ENCODE measurements at regions not wholly inside any gene's neighbourhood (a gene's known extent, or its start where the extent isn't known, plus 50 kb on each side); places are given as distances from the start of the nearest gene placed in this dataset.

DNA sequence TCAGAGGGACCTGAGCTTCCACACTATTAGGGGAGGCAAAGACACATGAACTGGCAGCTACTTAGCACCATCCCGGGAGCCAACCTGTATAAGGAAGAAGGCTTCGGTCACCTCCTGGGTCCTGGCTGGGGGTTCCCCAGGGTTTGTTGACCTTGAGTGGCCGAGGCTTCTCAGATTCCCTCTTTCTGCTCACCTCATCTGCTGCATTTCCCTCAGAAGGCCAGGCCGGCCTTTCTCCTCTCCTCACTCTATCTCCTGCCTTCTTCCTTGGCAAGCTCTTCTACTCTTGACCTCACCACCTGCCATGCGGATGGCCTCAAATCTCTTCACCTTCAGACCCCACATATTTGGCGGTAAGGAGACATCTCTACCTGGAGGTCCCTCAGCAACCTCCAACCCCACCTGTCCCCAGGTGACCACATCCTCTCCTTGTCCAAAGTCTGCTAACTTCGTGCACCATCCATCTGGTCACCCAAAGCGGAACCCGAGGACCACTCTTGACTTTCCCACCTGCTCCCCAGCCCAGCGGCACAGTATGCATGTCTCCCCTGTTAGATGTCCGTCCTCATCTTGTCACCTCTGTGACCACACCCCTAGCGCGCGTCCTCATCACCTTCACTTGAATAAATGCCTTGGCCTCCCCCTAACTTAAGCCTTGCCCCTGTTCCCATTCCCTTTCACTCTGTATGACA, 133.8 kb upstream of the UNC5B start:
- WGBS = 95% methylated on average over 14 of the region's 14 CpGs
- Histone ChIP-seq H3K9me3 (no peaks in the 10 kb centered on the region), H3K27me3 (replicated peaks; ENCODE audit: insufficient read depth) (no peaks in the 10 kb centered on the region), H3K4me1 (replicated peaks) (no peaks in the 10 kb centered on the region), H3K27ac (no peak overlapping the region), H3K4me3 (no peak overlapping the region), H3K36me3 (no peaks in the 10 kb centered on the region)
- peak; percentile 2 for DNase-seq (ENCODE audit: low spot score)
- intact Hi-C loops (cut with DNase I) = no loop called here
- TF ChIP-seq POLR2A (IDR thresholded peaks at IDR 0.05) (no peak), POLR2AphosphoS5 (IDR thresholded peaks at IDR 0.05) (no peak)
- TF ChIP-seq, protein P1, sequence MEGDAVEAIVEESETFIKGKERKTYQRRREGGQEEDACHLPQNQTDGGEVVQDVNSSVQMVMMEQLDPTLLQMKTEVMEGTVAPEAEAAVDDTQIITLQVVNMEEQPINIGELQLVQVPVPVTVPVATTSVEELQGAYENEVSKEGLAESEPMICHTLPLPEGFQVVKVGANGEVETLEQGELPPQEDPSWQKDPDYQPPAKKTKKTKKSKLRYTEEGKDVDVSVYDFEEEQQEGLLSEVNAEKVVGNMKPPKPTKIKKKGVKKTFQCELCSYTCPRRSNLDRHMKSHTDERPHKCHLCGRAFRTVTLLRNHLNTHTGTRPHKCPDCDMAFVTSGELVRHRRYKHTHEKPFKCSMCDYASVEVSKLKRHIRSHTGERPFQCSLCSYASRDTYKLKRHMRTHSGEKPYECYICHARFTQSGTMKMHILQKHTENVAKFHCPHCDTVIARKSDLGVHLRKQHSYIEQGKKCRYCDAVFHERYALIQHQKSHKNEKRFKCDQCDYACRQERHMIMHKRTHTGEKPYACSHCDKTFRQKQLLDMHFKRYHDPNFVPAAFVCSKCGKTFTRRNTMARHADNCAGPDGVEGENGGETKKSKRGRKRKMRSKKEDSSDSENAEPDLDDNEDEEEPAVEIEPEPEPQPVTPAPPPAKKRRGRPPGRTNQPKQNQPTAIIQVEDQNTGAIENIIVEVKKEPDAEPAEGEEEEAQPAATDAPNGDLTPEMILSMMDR (IDR thresholded peaks at IDR 0.05) = no peak

DNA sequence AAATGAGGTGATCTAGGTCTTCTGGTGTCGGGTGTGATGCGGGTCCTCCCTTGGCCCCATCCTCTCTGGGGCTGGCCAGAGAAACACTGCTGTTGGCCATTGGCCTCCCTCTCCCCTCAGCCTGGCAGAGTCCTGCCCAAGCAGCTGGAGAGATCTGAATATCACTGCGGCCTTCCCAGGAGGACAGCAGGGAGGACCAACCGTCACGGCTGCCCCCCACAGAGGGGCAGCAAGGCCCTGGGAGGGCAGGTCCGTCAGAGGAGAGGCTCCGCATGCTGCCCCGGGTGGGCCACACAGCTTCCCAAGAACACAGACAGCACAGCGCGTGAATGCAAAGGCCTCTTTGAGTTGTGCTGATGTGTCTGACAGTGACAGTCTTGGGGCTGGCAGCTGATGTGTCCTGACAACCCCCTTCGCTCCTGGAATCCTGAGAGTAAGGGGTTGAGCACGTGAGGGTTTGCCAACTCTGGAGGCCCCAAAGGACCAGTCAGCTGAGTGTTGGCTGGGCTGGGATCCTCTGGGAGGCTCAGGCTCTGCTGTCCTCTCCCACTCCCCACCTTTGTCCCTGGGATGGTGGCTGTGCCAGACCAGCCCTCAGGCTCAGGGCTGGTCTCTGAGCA, 132.5 kb upstream of the UNC5B start:
- intact Hi-C loops (cut with DNase I) = no loop called here
- no peak overlapping the region for H3K4me3 ChIP-seq
- no peaks in the 10 kb centered on the region for H3K9me3 ChIP-seq
- no peaks in the 10 kb centered on the region for H3K36me3 ChIP-seq
- 87% methylated on average over 8 of the region's 12 CpGs for WGBS
- TF ChIP-seq, protein P1 (IDR thresholded peaks at IDR 0.05) = no peak
- TF ChIP-seq POLR2A (IDR thresholded peaks at IDR 0.05) (no peak), POLR2AphosphoS5 (IDR thresholded peaks at IDR 0.05) (no peak)
- DNase-seq (ENCODE audit: low spot score) = no peak
- no peak overlapping the region for H3K27ac ChIP-seq
- H3K4me1 ChIP-seq (replicated peaks) = no peaks in the 10 kb centered on the region
- H3K27me3 ChIP-seq (replicated peaks; ENCODE audit: insufficient read depth) = no peaks in the 10 kb centered on the region

DNA sequence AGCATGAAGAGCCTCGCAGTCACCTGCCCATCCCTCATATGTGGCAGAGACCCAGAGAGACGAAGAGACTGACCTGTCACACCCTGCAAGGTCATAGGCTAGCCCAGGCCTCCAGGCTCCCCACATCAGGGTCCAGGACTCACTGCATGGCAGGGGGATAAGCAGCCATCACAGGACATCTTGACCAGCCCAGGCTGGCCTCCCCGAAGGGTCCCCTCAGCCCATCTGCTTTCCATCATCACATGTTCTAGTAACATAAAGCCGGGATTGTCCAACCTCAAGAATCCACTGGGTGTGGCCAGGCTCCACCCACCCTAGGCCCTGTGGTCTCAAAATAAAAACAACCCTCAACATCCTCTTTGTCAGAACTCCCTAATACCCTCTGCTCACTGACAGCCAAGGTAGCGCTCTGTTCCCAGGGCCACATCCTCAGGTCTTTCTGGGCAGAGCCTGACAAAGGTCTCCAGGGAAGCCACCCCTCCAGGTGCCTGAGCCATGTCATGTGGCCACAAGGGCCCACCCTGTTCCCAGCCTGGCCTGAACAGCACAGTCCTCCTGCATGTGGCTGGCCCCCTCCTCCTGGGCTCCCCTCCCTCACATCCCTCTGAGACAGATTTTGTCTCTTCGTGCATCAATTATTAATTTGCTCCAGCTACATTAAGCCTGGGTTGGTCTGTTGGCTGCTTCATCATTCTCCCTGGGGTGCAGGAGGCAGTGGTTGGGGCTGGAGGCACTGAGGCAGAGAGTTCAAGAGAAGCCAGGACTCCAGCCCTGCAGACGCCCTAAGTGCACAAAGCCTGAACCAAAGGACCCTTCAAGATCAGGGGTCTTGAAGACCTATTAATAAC, 131.8 kb upstream of the UNC5B start:
- no peaks in the 10 kb centered on the region for H3K27me3 ChIP-seq (replicated peaks; ENCODE audit: insufficient read depth)
- intact Hi-C loops (cut with DNase I) = no loop called here
- no peak for TF ChIP-seq POLR2A (IDR thresholded peaks at IDR 0.05)
- TF ChIP-seq, protein P1 (IDR thresholded peaks at IDR 0.05) = no peak
- no peak for TF ChIP-seq POLR2AphosphoS5 (IDR thresholded peaks at IDR 0.05)
- no peaks in the 10 kb centered on the region for H3K4me1 ChIP-seq (replicated peaks)
- no peaks in the 10 kb centered on the region for H3K9me3 ChIP-seq
- DNase-seq (ENCODE audit: low spot score) = no peak
- H3K36me3 ChIP-seq = no peaks in the 10 kb centered on the region
- 89% methylated on average over 5 of the region's 7 CpGs for WGBS
- H3K4me3 ChIP-seq = no peak overlapping the region
- H3K27ac ChIP-seq = no peak overlapping the region

DNA sequence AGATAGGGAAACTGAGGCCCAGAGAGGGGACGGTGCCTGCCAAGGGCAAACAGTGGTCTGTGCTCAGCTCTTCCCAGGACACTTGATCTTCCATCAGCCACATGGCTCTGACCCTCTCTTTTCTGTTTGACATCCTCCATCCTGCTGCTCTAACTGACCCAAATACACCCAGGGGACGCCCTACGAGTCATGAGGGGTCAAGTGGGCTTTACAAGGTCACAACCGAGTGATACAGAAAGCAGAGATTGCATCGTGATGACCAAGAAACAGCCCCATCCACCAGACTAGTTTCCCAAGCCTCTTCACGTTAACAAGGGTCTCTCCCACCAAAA, 131.2 kb upstream of the UNC5B start:
- no peaks in the 10 kb centered on the region for H3K27me3 ChIP-seq (replicated peaks; ENCODE audit: insufficient read depth)
- TF ChIP-seq POLR2AphosphoS5 (IDR thresholded peaks at IDR 0.05) (no peak), POLR2A (IDR thresholded peaks at IDR 0.05) (no peak)
- TF ChIP-seq, protein P1 (IDR thresholded peaks at IDR 0.05) = no peak
- no peaks in the 10 kb centered on the region for H3K36me3 ChIP-seq
- intact Hi-C loops (cut with DNase I) = no loop called here
- DNase-seq (ENCODE audit: low spot score) = no peak
- WGBS = 68% methylated on average over 6 of the region's 6 CpGs
- H3K4me1 ChIP-seq (replicated peaks) = no peaks in the 10 kb centered on the region
- H3K27ac ChIP-seq = no peak overlapping the region
- no peaks in the 10 kb centered on the region for H3K9me3 ChIP-seq
- no peak overlapping the region for H3K4me3 ChIP-seq
